GM12878 (cell line): ENCODE measurements at regions not wholly inside any gene's neighbourhood (a gene's known extent, or its start where the extent isn't known, plus 50 kb on each side); places are given as distances from the start of the nearest gene placed in this dataset.

Experiments
- ATAC-seq: fragments of 200-7000 bp; cut with Tn5 transposase; 3 replicates; pipeline ENCODE4 v1.9.1; 2020; ENCODE audit warnings: mild to moderate bottlenecking, moderate library complexity
- BruUV-seq: library from RNA; stranded (reverse); fragments of 400-500 nt; replicated peaks from 2 replicates; lab custom pipeline; 2021; lab: Mats Ljungman, UMichigan
- CTCF ChIA-PET: fragments of 300-600 bp; sonication (Branson Sonifier 250); formaldehyde crosslinking; extraction: SDS; loops from one replicate; lab custom pipeline; 2021; ENCODE audit warnings: inconsistent platforms; lab: Yijun Ruan, JAX
- POLR2A ChIA-PET: fragments of 350-600 bp; formaldehyde crosslinking; extraction: SDS; loops from one replicate; lab custom pipeline; 2021; ENCODE audit warnings: inconsistent platforms; lab: Charles Lee
- RAD21 ChIA-PET: fragments of 300-600 bp; sonication (Branson Sonifier 250); formaldehyde crosslinking; loops from one replicate; lab custom pipeline; 2023; ENCODE audit warnings: antibody characterized with exemption; ENCODE audit not compliant: unreplicated experiment; lab: Charles Lee
- SMC1A ChIA-PET: fragments of 300-600 bp; sonication (Branson Sonifier 250); formaldehyde crosslinking; loops from one replicate; lab custom pipeline; 2023; ENCODE audit not compliant: unreplicated experiment, uncharacterized antibody; lab: Charles Lee
- DNase-seq: peaks from one replicate; pipeline ENCODE4 v3.0.0-alpha.2; 2011; ENCODE audit warnings: low read depth, low spot score
- FAIRE-seq: peaks from 3 replicates; lab custom pipeline; 2011; peaks lifted over from hg19 to GRCh38; lab: Jason Lieb, UNC
- H2AFZ ChIP-seq: 2 replicates; pipeline ENCODE4 v1.6.0; 2011; ENCODE audit warnings: low read depth, low read length, control low read depth; ENCODE audit not compliant: control insufficient read depth
- H3K27ac ChIP-seq: 2 replicates; pipeline ENCODE4 v1.5.1; 2011; ENCODE audit warnings: control low read depth; ENCODE audit not compliant: control insufficient read depth, insufficient read depth
- H3K27me3 ChIP-seq, 2 experiments: replicated peaks in 1 of 2; 2 replicates each; pipeline versions ENCODE4 v1.6.0 to v1.6.1; 2011; ENCODE audit warnings: low read length in 1 of 2; ENCODE audit not compliant: control insufficient read depth in 2 of 2, insufficient read depth in 2 of 2
- H3K36me3 ChIP-seq, 2 experiments: 2 replicates each; pipeline ENCODE4 v1.5.1; 2011; ENCODE audit warnings: low read length in 1 of 2; ENCODE audit not compliant: control insufficient read depth in 2 of 2, insufficient read depth in 2 of 2
- H3K4me1 ChIP-seq: 2 replicates; pipeline ENCODE4 v1.6.1; 2011; ENCODE audit warnings: mild to moderate bottlenecking, low read length, moderate library complexity, mixed read lengths; ENCODE audit not compliant: control insufficient read depth, insufficient read depth
- H3K4me2 ChIP-seq: 2 replicates; pipeline ENCODE4 v1.6.0; 2011; ENCODE audit warnings: control low read depth; ENCODE audit not compliant: control insufficient read depth, insufficient read depth
- H3K4me3 ChIP-seq: fragments of 200-600 bp; sonication (generic); 2 replicates; pipeline ENCODE4 v1.5.1; 2016
- H3K79me2 ChIP-seq: 2 replicates; pipeline ENCODE4 v1.6.0; 2011; ENCODE audit warnings: low read length; ENCODE audit not compliant: control insufficient read depth, insufficient read depth
- H3K9ac ChIP-seq: 2 replicates; pipeline ENCODE4 v1.8.0; 2011; ENCODE audit warnings: low read length, control low read depth, mixed read lengths; ENCODE audit not compliant: control insufficient read depth, insufficient read depth
- H3K9me3 ChIP-seq: replicated peaks from 3 replicates; pipeline ENCODE4 v1.5.1; 2011; ENCODE audit warnings: mild to moderate bottlenecking, low read length; ENCODE audit not compliant: control insufficient read depth, insufficient read depth
- H4K20me1 ChIP-seq: 2 replicates; pipeline ENCODE4 v1.6.0; 2011; ENCODE audit not compliant: control insufficient read depth, insufficient read depth
- BCL11A ChIP-seq: IDR thresholded peaks from 2 replicates; pipeline ENCODE4 v1.6.1; 2011; ENCODE audit warnings: low read depth, low read length
- BMI1 ChIP-seq: fragments of 450-650 bp; IDR thresholded peaks from 2 replicates; pipeline ENCODE4 v1.6.1; 2016; ENCODE audit warnings: mild to moderate bottlenecking, moderate library complexity, borderline replicate concordance
- CHD1 ChIP-seq: IDR thresholded peaks from 2 replicates; pipeline ENCODE4 v1.6.1; 2012; ENCODE audit warnings: low read depth, low read length, improper control_type of control experiment
- KLF5 ChIP-seq: fragments of 450-650 bp; IDR thresholded peaks from 2 replicates; pipeline ENCODE4 v1.6.1; 2014; ENCODE audit warnings: mild to moderate bottlenecking; ENCODE audit not compliant: partially characterized antibody
- NBN ChIP-seq: fragments of 450-650 bp; IDR thresholded peaks from 2 replicates; pipeline ENCODE4 v1.6.1; 2016
- PML ChIP-seq: IDR thresholded peaks from 2 replicates; pipeline ENCODE4 v1.6.1; 2012; ENCODE audit warnings: low read length, inconsistent platforms
- STAT3 ChIP-seq: IDR thresholded peaks from 2 replicates; pipeline ENCODE4 v1.6.1; 2011; ENCODE audit warnings: low read depth, low read length, improper control_type of control experiment
- ZNF274 ChIP-seq: IDR thresholded peaks from one replicate; pipeline ENCODE4 v1.8.0; 2011; ENCODE audit not compliant: insufficient read length, insufficient read depth
- WGBS: methylation state at CpG from one replicate; pipeline ENCODE4 v1.1.6; 2016; ENCODE audit warnings: low lambda C conversion rate; ENCODE audit not compliant: insufficient replicate concordance, insufficient coverage; ENCODE audit errors: missing lambda C conversion rate; 5-methylcytosine and 5-hydroxymethylcytosine counted together
- in situ Hi-C: fragments of 300-500 bp; cut with MboI; formaldehyde crosslinking; loops from 9 replicates; pipeline ENCODE4 v1.14.3; 2018; ENCODE audit warnings: mixed read lengths
- intact Hi-C: fragments of 100-400 bp; cut with micrococcal nuclease; formaldehyde crosslinking; loops from one replicate; pipeline ENCODE4 v1.14.2; 2022; ENCODE audit not compliant: unreplicated experiment
- TF ChIP-seq, protein P1 (sequence below): IDR thresholded peaks from 2 replicates; pipeline ENCODE4 v1.6.1; 2011; ENCODE audit warnings: borderline replicate concordance, low read depth, mild to moderate bottlenecking, moderate library complexity, mixed read lengths, low read length; ENCODE audit not compliant: insufficient read depth; ENCODE audit errors: extremely low read length
- TF ChIP-seq, protein P2 (sequence below): IDR thresholded peaks from 2 replicates; pipeline ENCODE4 v1.6.1; 2012; ENCODE audit warnings: improper control_type of control experiment, low read depth, low read length; ENCODE audit not compliant: insufficient replicate concordance
- TF ChIP-seq, protein P3 (sequence below): IDR thresholded peaks from 2 replicates; pipeline ENCODE4 v1.6.1; 2011; ENCODE audit warnings: borderline replicate concordance, low read depth, mild to moderate bottlenecking, moderate library complexity, low read length; ENCODE audit not compliant: insufficient read depth, poor library complexity, severe bottlenecking

DNA sequence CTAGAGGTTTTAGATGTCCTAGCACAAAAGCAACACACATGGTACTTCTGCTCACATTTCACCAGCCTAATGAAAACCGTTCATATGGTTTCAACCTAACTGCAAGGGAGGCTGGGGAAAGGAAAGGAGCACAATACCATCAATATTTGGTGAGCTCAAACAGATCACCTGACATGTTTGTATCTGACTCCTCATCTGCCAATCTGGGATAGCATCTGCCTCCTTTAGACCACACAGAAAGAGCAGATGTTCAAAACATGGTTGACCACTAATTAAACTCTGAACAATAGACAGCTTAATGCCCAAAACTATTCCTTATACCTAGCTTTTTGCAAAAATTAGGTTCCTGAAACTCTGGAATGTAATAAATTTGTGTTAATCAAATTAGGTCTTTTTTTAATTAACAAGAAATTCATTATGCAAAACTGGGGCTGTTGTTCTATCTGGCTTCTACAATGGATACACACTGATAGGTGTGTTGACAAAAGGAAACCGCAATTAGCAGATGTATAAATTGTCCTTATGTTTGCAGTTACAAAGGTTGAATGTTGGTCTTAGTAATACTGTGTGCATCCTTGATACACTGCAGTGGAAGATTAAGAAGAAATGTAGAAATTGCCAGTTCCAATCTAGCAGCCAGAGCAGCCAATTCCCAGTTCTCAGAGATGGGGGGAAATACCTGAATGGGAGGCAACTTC, 89.3 kb downstream of the DUSP6 start:
- no peak overlapping the region for H3K4me3 ChIP-seq
- ChIA-PET POLR2A (no interaction called here), RAD21 (no interaction called here), SMC1A (interaction anchor here (0.8 to 1.6 kb wide), 3 partner anchors 49 to 83 kb away, joined by 3 to 4 read pairs (median 3); no protein-coding TSS in a partner anchor)
- H3K4me2 ChIP-seq: no peak overlapping the region
- H3K27ac ChIP-seq: no peak overlapping the region
- intact Hi-C loops: no loop called here
- ATAC-seq: no peak
- DNase-seq: no peak
- no peaks in the 10 kb centered on the region for H3K36me3 ChIP-seq
- 37% methylated on average over 2 of the region's 2 CpGs for WGBS
- FAIRE-seq: no peak
- H3K9me3 ChIP-seq: no peaks in the 10 kb centered on the region
- H3K27me3 ChIP-seq: no peaks in the 10 kb centered on the region; a peak in 1 of 4 replicates
- no peak overlapping the region for H3K9ac ChIP-seq
- no peak overlapping the region for H2AFZ ChIP-seq
- TF ChIP-seq CHD1 (no peak), NBN (no peak), BMI1 (no peak), BCL11A (no peak), ZNF274 (no peak), PML (no peak), STAT3 (no peak), KLF5 (no peak)
- TF ChIP-seq, protein P1, sequence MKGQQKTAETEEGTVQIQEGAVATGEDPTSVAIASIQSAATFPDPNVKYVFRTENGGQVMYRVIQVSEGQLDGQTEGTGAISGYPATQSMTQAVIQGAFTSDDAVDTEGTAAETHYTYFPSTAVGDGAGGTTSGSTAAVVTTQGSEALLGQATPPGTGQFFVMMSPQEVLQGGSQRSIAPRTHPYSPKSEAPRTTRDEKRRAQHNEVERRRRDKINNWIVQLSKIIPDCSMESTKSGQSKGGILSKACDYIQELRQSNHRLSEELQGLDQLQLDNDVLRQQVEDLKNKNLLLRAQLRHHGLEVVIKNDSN: no peak
- TF ChIP-seq, protein P2, sequence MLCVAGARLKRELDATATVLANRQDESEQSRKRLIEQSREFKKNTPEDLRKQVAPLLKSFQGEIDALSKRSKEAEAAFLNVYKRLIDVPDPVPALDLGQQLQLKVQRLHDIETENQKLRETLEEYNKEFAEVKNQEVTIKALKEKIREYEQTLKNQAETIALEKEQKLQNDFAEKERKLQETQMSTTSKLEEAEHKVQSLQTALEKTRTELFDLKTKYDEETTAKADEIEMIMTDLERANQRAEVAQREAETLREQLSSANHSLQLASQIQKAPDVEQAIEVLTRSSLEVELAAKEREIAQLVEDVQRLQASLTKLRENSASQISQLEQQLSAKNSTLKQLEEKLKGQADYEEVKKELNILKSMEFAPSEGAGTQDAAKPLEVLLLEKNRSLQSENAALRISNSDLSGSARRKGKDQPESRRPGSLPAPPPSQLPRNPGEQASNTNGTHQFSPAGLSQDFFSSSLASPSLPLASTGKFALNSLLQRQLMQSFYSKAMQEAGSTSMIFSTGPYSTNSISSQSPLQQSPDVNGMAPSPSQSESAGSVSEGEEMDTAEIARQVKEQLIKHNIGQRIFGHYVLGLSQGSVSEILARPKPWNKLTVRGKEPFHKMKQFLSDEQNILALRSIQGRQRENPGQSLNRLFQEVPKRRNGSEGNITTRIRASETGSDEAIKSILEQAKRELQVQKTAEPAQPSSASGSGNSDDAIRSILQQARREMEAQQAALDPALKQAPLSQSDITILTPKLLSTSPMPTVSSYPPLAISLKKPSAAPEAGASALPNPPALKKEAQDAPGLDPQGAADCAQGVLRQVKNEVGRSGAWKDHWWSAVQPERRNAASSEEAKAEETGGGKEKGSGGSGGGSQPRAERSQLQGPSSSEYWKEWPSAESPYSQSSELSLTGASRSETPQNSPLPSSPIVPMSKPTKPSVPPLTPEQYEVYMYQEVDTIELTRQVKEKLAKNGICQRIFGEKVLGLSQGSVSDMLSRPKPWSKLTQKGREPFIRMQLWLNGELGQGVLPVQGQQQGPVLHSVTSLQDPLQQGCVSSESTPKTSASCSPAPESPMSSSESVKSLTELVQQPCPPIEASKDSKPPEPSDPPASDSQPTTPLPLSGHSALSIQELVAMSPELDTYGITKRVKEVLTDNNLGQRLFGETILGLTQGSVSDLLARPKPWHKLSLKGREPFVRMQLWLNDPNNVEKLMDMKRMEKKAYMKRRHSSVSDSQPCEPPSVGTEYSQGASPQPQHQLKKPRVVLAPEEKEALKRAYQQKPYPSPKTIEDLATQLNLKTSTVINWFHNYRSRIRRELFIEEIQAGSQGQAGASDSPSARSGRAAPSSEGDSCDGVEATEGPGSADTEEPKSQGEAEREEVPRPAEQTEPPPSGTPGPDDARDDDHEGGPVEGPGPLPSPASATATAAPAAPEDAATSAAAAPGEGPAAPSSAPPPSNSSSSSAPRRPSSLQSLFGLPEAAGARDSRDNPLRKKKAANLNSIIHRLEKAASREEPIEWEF: no peak
- TF ChIP-seq, protein P3, sequence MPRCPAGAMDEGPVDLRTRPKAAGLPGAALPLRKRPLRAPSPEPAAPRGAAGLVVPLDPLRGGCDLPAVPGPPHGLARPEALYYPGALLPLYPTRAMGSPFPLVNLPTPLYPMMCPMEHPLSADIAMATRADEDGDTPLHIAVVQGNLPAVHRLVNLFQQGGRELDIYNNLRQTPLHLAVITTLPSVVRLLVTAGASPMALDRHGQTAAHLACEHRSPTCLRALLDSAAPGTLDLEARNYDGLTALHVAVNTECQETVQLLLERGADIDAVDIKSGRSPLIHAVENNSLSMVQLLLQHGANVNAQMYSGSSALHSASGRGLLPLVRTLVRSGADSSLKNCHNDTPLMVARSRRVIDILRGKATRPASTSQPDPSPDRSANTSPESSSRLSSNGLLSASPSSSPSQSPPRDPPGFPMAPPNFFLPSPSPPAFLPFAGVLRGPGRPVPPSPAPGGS: no peak
- TF ChIP-seq, all 136 proteins: peak for 0
- CTCF ChIA-PET: interaction anchor here (1.4 kb wide), 1 partner anchor 198 kb away, joined by 3 read pairs; no protein-coding TSS in a partner anchor
- no peaks in the 10 kb centered on the region for H4K20me1 ChIP-seq
- no peaks in the 10 kb centered on the region for H3K79me2 ChIP-seq
- in situ Hi-C loops: no loop called here
- no TSS peak for BruUV-seq
- no peaks in the 10 kb centered on the region for H3K4me1 ChIP-seq
